ENCODE measurements at regions not wholly inside any gene's neighbourhood (a gene's known extent, or its start where the extent isn't known, plus 50 kb on each side); places are given as distances from the start of the nearest gene placed in this dataset.

DNA sequence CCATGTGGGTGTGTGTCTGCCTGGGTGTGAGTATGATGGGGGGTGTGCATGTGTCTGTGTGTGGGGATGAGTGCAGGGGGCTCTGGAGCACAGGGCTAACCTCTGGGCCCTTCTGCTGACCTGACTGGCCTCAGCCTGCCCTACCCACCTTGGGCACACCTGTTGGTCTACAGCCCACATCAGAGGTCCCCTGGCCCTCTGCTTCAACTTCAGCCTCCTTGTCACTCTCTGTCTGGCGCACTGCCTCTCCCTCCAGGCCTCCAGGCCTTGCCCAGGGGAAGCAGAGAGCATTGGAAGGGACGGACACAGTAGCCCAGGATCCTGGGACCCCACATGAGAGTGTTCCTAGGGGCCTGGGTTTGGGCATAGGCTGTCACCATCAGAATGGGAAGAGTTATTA is 115.4 kb downstream of the EFNB1 start:
- no peak for DNase-seq

DNA sequence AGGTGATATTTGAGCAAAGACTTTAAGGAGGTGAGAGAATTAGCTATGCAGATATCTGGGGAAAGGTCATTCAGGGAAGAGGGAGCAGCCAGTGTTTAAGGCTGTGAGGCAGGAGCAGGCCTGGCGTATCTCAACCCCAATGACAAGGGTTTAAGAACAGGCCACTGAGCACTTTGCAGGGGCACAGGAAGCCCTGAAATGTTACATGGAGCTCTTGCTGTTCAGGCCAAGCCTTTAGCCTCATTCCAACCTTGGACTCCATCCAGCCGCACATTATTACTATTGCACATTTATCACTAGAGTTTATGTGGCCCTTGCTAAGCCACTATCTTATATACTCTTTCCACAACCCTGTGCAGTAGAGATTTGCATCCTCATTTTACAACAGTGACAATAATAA is 114.0 kb downstream of the EFNB1 start:
- DNase-seq: no peak

DNA sequence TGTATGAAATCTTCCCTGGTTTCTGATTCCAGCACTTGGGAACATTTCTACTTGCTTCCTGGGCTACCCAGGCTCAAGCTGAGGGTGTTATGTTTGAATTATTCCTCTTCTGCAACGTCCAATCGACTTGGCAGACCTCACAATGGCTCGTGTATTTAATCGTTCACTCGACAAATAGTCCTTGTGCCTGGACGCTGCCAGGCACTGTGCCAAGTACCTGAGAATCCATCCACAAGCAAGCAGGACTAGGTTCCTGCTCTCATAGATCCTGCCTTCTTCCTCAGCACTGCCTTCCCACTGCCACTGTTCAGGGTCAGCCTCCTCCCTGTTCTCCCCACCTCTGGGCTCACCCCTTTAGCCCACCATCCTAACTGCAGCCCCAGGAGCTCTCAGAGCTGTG is 113.3 kb downstream of the EFNB1 start:
- no peak for DNase-seq

DNA sequence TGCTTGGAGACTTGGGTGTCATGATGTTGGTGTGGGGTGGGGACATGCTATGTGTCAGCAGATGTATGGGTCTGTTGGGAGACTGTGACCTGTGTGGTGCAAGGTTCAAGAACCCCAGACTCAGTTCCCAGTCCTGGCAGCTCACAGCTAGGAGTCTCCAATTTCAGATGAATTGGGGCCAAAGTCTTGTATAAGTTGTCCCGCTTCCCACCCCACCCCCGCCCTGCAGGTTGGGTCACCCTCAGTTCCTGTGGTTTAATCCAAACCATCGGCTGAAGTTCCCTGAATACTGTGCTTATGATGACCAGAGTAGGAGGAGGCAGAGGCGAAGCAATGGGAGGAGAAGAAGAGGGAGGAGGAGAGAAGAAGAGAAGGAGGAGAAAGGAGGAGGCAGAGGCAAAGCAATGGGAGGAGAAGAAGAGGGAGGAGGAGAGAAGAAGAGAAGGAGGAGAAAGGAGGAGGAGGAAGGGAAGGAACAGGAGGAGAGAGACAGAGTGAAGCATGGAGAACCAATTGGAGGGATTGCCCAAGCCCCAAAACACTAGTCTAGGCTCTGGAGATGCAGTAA is 112.6 kb downstream of the EFNB1 start:
- no peak for DNase-seq

DNA sequence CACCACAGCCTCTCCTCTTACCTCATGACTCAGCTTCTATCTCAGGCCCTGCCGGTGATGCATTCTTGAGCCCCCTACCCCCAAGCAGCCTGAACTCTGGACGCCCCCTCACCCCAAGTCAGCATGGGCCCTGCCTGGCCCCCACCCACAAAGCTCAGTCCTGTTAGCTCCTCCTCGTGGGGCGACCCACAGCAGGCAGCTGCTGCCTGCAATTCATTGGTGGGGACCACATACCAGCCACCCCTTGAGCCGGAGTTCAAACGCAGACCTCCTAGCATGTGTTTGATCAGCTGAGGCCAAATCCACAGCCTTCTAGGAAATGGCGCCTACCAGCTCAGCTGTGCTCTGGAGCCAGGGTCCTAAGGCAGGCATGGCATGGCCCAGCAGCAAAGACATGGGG is 111.8 kb downstream of the EFNB1 start:
- no peak for DNase-seq

DNA sequence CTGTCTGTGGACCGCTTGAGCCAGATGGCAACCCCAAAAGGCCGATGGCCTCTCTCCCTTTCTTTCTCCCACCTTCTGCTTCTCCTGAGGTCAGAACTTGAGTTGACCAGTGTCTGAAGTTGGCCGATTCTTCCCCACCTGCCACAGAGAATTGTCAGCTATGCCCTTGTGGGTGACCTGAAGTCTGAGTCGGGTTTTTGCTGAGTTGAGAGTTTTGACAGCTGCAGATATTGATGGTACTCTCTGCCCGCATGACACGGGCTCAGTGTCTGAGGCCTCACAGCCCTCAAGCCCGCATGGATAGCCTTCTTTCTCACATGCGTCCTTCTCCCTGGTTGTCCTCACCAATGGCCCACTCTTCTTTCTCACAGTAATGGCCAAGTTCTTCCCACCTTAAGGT is 111.0 kb downstream of the EFNB1 start:
- no peak for DNase-seq

DNA sequence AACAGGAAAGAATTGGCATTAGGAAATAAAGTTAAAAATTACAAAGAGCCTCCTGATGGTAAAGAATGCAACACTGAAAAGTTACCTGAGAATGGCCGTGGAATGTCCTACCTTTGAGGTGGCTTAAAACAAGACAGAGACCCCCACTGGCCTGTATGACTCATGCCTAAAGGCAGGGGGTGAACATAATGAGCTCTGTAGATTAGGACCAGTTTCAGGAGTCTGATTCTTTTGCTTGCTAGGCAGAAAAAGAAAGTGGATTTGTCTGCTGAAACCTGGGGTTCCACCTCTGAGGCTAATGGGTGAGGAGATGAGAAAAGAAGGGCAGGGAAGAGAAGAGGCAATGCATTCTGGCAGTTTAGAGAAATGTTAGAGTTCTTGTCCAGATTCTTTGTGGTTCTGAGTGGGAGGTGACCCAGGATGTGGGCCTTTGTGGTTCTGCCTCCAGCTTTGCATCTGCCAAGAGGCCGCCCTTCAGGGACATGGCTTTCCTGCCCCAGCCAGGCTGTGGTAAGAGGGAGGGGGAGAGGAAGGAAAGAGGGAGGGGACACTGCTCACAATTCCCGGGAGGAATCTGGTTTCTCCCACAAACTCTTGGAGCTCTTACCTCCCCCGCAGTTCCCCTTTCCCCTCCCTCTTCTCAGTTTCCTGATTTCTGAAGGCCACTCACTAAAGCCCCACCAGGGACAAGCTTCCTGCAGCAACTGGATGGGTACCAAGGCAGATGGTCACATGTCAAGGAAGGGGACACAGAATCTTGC is 109.6 kb downstream of the EFNB1 start:
- no peak for DNase-seq

DNA sequence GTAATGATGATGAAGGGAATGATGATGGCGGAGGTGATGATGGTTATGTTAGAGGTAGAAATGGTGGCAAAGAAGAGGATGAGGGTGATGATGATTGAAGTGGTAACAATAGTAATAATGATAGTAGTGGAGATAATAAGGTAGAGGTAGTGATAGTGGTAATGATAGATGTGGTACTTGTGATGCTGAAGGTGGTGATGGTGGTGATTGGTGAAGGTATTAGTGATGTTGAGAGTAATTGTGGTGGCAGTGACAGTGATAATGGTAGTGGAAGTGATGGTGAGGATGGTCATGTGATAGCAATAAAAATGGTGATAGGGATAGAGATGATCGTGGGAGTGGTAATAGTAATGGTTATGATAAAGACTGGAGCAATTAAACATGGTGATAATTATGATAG is 108.8 kb downstream of the EFNB1 start:
- no peak for DNase-seq

DNA sequence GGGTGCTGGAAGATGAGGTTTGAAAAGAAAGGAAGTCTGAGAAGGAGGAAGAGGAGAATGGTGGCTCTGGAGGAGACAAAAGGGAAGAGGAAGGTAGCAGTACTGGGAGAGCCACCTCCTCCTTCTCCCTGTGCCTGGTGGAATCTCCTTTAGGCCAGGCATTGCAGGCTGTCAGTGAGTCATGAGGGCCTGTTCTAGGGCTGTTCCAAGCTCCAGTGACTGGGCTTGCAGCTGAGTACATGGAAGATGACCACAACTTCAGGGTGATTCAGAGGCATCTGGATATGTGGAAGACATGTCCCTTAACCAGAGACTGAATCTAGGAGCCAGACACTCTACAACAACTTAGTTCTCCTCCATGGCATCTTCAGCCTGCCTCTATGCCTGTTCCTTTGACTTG is 107.8 kb downstream of the EFNB1 start:
- no peak for DNase-seq

DNA sequence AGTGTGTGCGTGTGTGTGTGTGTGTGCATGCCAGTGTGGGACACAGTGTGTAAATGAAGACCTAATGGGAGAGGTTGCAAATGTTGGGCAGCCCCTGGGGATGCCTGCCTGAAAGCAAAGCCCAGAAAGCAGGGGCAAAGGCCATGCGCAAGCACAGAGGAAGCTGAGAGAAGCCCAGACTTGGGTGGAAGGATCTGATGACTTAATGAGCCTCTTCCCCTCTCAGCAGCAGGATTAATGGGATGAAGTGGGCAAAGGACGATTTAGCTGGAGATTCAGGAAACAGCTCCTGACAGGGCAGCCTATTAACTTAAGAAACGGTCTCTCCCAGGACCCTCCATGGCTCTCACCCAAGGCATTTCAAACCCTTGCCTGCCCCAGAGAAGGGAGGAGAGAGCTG is 107.3 kb downstream of the EFNB1 start:
- no peak for DNase-seq

DNA sequence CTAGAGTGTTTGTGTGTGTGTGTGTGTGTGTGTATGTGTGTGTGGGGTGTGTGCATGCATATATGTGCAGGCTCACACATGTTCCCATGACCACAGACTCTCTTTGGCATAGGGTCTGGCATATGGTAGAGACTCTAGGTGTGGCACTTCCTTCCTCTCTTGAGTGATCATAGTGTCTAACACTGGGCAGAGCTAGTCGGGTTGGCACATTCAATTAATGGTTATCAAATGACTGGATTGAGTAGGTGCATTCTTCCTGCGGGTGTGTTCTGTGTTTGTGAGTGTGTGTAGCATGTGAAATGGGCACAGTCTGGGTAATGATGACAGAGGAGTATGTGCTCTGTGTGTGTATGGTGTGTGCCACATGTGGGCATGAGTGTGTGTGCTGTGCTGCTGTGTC is 106.5 kb downstream of the EFNB1 start:
- no peak for DNase-seq

DNA sequence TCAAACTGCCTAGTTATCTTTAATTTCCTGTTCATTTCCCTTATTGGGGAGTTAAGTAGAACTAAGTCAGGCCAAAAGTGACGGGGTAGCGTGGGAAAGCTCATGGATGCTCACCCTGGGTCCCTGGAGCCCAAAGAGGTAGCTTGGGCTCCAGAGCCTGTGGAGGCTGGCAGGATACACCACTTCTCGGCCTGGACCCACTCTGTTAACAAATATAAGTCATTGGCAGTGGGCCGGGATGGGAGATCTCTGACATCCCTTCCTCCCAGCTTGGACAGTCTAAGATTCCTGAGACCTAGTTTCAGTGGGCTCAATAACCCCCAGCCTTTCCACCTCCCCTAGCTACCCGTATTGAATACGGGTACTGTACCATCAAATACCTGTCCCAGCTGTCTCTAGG is 106.1 kb downstream of the EFNB1 start:
- DNase-seq: no peak

DNA sequence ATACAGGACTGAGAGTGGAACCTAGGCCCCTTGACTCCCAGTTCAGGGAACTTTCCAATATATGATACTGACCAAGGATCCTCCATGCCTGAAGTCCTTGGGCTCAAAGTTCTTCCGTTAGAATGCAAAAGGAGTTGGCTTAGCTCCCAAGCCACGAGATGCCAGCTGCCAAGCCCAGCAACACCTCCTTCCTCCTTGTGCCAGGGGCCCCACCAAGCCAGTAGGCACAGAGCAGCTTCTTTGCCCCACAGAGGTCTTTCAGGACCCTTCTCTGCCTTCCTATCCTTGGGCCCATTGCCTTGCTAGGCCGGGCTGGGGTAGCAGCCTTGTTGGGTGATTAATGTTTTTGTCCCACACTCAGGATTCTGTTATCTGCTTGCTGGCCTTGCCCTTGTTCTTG is 105.6 kb downstream of the EFNB1 start:
- no peak for DNase-seq

DNA sequence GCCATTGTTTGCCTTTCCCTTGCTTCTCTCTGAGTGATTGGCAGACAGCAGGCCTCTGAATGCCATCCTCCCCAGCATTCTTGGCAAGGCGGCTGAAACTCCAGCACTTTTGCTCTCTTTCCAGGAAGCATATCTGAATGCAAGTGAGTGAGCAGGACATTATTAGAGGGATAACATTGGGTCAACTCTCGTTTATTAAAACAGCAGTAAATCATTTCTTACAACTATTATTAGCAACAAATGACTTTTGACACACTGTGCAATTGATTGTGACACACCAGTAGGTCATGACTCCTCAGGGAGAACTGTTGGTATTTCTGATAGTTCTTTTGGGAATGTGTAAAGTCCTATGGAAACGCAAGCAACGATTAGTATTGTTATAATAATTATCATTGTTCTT is 103.8 kb downstream of the EFNB1 start:
- DNase-seq: peak; percentile 30 to 57

DNA sequence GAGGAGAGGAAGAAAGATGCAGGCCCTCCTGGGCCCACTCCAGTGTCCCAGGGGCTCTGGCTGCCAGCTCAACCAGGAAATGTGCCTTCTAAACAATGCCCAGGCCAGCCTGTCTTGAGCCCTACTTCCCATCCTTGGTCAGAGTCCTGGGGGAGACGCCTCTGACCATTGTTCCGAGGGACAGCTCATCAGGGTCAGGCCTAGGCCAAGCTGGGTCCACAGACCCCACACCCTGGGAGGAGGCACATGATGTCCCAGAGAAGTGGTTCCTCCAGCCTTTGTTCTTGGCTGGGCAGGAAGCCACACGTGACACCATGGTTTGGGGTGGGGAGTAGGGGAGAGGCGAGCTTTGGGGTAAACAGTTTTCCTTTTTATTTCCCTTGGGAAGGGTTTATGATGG is 102.5 kb downstream of the EFNB1 start:
- no peak for DNase-seq

DNA sequence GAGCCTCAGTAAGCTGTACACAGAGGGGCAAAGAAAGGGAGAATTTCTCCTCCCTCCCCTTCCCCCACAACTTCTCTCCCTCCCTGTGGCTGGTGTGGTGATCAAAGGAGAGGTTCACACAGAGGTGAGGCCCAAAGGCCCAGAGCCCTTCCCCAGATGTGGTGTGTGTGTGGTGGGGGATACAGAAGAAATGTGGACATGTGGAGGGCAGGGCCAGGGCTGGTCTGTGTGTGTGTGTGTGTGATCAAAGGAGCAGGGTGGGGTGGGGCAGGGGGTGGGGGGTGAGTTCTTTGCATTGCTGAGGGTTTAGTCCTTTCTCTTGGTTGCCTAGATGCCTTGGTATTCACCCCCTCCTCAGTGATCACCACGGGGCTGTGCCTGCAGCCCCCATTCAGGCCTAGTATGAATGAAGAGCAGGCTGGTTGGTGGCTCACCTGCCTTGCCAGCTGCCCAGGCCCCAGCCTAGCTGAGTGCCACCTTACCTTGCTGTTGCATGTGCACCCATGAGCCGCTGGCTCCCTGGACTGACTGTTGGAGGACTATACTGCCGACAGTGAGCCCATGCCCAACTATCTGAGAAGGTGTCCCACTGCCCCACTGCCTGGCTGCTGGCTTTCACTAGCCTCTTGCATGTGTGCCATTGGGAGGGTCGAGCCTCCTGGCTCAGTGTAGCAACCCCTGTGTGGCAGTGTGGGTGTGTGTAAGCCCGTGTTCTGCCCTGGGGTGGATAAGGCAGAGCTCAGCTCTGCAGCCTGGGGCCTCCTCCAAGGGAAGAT is 101.9 kb downstream of the EFNB1 start:
- no peak for DNase-seq

DNA sequence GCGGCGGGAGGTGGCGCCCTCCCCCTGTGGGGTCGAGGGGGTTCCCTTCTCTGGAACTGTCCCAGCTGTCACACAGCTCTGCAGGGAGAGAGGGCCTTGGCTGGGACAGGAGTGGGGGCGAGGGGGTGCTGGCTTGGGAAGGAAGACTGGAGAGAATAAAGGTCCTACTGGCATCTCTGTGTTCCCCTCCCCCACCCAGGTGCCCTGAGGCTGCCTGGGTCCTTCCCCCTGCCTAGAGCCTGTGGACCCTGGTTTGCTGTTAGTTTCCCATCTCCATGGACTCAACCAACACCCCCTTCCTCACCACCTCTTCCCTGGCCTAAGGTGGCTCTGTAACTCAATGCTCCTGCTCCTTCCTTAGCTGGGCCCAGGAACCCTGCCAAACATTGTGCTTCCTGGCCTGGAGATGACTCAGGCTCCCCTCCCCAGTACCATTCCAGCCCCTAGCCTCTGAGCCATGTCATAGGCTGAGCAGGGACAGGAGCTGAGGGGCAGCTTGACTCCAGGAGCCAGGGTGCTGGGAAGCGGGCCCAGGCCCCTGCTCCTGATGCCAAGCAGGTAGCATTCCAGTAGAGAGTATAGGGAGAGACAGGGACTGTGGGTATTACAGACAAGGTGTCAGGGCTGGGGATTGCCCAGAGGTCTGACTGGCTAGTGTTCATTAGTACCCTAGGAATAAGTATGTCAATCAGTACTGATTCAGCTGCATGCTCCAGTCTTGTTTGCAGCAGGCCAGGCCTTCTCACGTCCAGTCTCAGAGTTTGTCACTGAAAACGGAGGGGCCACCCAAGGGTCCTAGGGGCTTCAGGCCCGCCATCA is 100.7 kb downstream of the EFNB1 start:
- peak; percentile 2 to 46 for DNase-seq

DNA sequence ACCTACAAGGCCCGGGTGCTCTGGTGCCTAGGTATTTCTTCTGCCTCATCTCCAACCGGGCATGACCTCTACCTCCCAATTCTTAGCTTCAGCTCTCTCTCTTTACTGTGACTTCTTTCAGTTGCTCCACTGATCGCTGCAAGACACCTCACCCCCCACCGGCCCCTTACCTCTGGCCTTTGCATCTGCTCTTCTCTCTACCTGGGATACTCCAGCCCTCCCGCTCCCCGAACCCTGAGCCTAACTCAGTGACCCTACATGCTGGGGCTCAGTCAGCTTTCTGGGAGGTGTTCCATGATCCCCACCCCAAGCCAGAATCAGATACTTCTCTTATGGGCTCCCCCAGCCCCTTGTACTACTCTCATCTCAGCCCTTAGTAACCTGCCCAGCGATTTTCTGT is 99.6 kb downstream of the EFNB1 start:
- no peak for DNase-seq

DNA sequence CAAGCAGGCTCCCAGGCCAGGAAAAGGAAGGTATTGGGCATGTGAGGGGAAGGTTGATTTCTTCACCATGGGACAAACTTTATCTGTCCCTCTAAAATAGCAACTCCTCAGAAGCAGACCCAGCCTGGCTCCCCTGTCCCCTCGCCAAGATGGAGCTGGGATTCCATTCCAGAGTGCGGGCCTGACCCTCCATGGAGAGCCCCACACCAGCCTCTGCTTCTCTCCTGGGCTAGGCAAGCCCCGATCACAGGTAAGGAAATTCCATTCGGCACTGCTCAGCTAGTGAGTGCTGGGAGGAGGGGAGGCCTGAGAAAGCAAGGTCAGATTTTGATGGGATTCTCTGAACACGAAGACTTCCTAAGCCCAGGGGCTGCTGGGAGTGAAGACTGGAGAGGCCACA is 98.4 kb downstream of the EFNB1 start:
- no peak for DNase-seq

DNA sequence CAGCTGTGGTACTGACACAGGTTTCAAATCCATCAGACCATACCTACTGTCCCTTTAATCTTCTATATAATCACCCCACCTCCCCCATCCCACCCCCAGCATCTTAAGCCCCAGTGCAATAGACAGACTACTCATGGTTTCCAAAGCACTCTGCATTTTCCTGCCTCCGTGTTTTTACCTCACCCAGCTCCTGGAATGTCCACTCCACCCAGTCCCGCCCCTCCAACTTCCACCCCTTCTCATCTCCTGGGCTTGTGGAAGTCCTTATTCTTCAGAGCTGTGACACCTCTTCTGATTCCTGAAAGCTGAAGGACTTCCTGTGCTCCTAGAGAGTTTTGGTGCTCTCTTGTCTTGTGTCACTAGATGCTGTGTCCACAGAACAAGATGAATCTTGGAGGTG is 94.3 kb downstream of the EFNB1 start:
- DNase-seq: no peak

DNA sequence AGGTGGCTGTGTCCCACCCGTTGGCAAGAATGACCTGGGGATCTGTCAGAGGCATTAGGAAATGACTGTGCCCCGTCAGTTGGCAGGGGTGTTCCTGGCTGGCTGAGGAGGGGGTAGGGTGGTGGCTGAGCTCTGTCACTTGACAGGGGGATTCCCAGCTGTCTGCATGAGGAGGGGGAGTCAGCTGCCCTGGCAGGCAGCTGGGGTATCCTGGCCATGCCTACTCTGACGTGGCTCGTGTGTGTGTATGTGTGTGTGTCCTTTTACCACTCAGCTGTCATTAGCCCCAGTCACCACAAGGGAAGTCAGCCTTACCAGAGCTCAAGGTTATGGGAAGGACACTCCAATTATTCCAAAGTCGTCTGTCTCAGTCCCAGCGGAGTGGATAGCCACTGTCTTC is 93.2 kb downstream of the EFNB1 start:
- no peak for DNase-seq

DNA sequence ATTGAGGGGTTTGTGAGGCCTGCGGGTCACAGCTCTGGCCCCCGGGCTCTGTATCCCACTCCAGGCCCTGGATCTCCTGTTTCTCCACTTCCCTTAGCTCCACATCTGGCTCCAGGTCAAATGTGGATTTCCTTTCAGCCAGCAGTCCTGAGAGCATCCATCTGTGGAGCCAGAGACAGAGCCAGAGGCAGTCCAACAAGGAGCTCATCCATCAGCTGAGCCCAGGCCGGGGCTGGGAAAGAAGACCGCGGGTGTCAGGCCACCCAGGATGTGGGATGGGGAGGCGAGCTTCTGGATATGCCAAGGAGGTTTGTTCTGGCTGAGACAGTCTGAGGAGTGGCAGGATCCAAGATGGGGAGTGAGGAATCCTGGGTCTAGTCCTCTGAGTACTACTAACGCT is 91.7 kb downstream of the EFNB1 start:
- DNase-seq: no peak

DNA sequence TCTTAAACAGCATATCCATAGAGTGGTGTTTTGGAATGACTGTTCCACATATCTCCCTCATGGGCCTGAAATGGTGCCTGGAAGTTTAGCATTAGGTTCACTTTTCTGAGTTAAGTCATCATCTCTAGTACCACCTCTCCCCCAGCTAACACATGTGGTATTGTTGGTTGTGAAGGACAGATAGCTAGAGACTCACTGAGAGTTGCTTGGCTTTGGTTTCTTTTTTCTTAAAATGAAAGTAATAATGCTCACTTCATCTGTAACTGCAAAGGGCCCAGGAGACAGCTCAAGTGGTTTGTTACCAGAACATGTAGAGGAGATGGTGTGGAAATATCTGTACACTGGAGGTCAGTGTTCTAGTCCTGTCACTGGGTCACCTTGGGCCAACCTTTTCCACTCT is 90.9 kb downstream of the EFNB1 start:
- no peak for DNase-seq

DNA sequence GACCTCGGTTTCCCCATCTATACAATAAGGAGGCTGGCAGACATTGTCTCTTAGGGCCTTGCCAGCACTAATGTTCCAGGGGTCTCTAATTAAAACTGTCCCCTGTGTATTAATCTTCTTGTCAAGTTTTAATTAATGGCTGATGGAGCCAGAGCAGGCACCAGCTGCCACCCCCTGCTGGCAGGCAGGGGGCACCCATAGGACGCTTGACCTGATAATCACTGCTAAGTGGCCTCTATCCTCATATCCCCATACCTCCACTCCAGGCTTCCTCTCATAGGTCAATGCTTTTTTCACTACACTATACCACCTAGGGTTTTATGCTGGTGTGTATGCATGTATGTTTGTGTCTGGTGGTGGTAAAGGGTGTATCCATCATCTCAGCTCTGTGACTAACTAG is 89.4 kb downstream of the EFNB1 start:
- DNase-seq: no peak
